ENCODE measurements at regions not wholly inside any gene's neighbourhood (a gene's known extent, or its start where the extent isn't known, plus 50 kb on each side); places are given as distances from the start of the nearest gene placed in this dataset.
"Not testable (repeated sequence)": the region's sequence is repeated elsewhere in the genome, so short reads cannot be mapped to it uniquely, and the experiment has no call there.

DNA sequence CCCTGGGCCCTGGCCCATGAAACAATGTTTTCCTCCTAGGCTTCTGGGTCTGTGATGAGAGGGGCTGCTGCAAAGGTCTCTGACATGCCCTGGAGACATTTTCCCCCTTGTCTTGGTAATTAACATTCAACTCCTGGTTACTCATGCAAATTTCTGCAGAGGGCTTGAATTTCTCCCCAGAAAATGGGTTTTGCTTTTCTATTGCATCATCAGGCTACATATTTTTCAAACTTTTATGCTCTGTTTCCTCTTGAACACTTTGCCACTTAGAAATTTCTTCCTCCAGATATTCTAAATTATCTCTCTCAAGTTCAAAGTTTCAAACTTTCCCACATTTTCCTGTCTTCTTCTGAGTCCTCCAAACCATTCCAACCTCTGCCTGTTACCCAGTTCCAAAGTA lies 98.2 kb upstream of the TCF21 start:
- not testable (repeated sequence) for DNase-seq (ENCODE audit: low spot score)

DNA sequence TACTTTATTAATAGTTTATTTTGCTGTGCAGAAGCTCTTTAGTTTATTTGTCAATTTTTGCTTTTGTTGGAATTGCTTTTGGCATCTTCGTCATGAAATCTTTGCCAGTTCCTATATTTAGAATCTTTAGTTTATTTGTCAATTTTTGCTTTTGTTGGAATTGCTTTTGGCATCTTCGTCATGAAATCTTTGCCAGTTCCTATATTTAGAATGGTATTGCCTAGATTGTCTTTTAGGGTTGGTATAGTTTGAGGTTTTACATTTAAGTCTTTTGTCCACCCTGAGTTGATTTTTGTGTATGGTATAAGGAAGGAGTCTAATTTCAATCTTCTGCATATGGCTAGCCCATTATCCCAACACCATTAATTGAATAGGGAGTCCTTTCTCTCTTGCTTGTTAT lies 93.9 kb upstream of the TCF21 start:
- not testable (repeated sequence) for DNase-seq (ENCODE audit: low spot score)

DNA sequence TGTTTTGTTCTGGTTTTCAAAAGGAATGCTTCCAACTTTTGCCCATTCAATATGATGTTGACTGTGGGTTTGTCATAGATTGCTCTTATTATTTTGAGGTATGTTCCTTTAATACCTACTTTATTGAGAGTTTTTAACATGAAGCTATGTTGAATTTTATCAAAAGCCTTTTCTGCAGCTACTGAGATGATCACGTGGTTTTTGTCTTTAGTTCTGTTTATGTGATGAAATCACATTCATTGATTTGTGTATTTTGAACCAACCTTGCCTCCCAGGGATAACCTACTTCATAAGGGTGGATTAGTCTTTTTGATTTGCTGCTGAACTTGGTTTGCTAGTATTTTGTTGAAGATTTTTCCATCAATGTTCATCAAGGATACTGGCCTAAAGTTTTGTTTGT lies 92.7 kb upstream of the TCF21 start:
- no peak for DNase-seq (ENCODE audit: low spot score)

DNA sequence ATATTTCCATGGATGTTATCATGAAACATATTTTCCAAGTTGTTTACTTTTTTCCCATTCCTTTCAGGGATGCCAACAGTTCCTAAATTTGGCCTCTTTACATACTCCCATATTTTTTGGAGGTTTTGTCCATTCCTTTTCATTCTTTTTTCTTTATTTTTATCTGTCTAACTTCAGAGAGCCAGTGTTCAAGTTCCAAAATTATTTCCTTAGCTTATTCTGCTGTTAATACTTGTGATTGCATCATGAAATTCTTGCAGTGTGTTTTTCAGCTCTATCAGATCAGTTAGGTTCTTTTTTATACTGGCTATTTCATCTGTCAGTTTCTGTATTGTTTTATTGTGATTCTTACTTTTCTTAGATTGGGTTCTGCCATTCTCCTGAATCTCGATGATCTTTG lies 89.9 kb upstream of the TCF21 start:
- no peak for DNase-seq (ENCODE audit: low spot score)

DNA sequence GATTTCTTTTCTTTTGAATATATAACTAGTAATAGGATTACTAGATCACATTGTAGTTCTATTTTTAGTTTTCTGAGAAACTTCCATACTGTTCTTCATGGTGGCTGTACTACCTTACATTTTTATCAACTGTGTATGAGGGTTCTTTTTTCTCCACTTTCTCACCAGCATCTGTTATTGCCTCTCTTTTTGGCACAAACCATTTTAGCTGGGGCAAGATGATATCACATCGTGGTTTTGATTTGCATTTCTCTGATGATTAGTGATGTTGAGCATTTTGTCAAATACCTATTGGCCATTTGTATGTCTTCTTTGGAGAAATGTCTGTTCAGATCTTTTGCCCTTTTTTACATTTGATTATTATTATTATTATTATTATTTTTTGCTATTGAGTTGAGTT lies 86.1 kb upstream of the TCF21 start:
- DNase-seq (ENCODE audit: low spot score) = no peak

DNA sequence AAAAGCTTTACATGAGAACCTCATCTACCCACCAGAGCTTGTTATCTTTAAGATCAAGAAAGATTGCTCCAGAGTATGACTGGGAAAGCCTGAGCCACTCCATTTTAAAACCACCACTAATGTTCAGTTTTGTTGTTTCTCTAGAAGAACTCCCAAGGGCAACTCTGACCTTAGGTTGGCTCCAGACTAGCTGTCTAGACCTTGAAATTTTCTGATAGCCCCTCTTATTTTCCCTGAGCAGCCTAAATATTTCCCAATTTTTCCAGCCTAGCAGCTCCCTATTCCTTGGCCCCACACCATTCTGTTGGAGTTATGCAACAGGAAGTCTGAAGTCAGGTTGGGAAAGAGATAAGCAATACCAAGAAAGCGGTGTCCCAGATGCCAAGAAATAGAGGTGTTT lies 84.6 kb upstream of the TCF21 start:
- no peak for DNase-seq (ENCODE audit: low spot score)

DNA sequence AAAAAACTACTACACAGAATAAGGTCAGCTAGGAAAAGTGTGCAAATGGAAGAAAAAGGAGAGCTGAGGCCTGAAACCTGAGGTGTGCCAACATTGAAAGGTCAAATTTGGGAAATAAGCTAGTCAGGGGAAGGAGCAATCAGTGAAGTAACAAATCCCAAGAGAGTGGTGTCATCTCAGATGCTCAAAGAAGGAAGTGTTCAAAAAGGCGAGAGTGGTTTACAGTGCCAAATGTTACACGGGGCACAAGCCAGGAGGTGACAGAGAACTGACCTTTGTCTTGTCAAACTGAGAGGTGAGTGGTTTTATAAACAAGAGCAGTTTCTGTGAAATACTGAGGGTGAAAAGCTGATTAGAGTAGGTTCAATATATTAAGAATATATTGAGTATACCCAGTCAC lies 83.0 kb upstream of the TCF21 start:
- no peak for DNase-seq (ENCODE audit: low spot score)

DNA sequence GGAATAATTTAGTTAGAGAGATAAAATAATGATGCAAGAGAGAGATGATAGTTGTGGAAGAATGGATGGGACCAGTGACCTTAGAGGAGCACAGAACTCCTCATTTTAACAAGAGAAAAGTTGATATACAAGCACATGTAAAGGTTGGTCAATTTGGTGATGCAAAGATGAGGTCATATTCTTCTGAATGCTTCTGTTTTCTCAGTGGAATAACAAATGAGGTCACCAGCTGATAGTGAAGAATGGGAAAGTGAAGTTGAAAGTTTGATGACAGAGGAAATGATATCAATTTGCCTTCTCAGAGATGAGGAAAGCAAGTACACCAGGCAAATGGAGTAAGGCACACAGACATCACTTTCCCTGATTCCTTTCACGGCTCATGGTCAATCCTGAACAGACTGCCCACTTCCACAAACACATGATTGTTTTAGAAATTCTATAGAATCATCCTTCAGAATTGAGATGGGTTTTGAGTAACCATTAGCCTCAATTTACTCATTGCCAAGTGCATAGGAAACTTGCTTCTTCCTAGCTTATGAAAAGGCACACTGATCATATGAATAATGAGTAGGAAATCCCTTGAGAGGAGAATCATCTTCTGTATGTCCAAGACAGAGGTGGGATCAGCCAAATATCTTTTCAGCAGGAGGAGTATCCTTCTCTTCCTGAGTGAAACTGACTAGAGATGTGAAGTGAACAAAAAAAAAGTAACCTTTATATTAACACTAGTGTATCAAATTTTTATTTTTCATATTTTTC lies 82.4 kb upstream of the TCF21 start:
- DNase-seq (ENCODE audit: low spot score) = no peak

DNA sequence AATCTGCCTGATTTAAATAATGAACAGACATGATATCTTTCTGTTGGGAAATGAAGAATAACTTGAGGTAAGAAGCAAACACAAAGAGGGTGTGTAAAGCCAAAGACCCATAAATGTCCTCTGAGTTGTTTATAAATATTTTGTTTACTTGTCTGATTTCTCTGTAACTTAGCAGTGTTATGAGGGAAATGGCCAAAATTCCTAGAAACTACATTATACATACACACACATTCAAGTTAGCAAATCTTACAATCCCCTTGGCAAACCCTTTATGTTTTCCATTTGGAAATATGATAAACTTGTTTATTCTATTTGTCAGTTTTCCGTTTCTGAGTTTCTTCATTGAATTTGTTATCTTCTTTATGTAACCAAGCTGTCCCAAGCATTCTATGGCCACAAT lies 81.4 kb upstream of the TCF21 start:
- DNase-seq (ENCODE audit: low spot score) = no peak

DNA sequence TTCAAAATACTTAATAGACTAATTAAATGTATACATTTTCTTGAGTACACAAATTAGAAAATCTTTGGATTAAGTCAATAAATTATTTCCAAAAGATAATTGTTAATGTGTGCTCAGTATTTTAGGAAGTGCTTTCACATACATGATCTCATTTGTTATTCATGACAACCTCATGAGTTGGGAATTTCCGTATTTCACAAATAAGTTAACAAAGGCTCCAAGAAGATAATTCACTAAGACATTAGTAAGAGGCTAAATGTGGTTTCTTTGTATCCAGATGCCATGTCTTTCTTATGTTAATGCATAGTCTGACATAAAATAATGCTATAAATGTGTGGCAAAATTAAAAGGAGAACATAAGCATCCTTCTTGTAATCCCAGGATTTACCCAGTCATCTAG lies 79.5 kb upstream of the TCF21 start:
- DNase-seq (ENCODE audit: low spot score) = no peak

DNA sequence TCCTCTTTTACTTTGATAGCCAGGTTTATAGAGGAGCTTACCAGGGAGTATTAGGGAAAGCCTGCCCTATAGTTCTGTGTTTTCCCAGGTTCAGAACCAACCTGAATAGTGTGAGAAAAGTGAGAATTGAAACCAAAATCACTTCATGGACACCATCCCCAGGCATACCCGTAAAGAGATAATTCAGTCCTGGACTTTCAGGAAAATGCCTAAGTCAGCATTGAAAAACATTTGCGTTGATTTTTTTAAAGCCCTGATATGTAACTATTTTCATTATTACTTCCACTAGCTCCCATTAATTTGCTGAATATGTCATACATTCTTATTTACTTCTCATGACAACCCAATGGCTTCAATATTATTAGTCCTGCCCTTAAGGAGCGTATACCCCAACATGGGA lies 77.4 kb upstream of the TCF21 start:
- no peak for DNase-seq (ENCODE audit: low spot score)

DNA sequence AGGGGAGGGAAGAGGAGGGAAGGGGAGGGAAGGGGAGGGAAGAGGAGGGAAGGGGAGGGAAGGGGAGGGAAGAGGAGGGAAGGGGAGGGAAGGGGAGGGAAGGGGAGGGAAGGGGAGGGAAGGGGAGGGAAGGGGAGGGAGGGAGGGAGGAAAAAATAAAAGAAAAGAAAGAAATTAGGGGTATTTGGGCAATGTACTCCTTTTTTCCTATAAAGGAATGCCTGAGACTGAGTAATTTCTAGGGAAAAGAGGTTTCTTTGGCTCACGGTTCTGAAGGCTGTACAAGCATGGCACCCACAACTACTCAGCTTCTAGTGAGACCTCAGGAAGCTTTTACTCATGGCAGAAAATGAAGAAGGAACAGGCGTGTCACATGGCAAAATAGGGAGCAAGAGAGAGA lies 76.5 kb upstream of the TCF21 start:
- not testable (repeated sequence) for DNase-seq (ENCODE audit: low spot score)

DNA sequence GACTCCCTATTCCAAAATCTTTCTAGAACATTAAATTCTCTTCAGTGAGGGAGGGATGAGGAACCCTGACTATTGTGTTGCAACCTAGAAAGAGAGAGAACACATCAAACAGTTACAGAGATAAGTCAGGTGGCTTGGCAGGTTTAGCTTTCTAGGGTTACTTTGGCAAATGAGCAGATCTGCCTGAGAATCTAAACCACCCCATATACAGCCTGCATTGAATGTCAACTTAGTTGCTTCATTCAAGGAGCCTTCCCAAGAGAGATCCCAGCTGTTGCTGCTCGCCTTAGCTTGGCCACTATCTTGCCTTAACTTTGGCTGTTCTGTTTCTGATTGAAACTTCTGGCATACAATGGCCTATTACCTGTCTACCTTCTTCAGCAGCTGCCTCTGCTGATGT lies 74.7 kb upstream of the TCF21 start:
- no peak for DNase-seq (ENCODE audit: low spot score)

DNA sequence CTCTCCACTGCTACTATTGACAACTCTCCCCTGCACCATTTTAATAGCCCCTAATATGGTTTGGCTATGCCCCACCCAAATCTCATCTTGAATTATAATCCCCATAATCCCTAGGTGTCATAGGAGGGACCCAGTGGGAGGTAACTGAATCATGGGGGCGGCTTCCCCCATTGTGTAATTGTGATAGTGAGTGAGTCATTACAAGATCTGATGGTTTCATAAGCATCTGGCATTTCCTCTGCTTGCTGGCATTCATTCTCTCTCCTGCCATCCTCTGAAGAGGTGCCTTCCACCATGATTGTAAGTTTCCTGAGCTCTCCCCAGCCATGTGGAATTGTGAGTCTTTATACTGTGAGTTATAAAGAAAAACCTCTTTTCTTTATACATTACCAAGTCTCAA lies 74.1 kb upstream of the TCF21 start:
- no peak for DNase-seq (ENCODE audit: low spot score)

DNA sequence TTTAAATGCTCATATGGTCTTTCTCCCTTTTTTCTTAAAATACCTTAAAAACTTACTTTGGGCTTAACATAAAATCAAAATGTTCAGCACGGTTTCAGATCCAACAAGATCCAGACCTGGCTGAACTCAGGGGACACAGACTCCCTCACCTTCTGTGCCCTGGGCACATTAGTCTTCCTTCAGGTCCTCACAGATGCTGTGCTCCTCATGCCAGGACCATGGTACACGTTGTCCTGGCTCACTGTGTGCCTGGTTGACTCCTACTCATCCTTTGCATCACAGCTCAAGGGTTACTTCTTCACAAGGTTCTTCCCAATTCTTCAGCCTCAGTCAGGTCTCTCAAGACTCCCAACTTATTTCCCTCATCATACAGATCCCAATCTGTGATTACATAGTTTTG lies 73.6 kb upstream of the TCF21 start:
- DNase-seq (ENCODE audit: low spot score) = no peak

DNA sequence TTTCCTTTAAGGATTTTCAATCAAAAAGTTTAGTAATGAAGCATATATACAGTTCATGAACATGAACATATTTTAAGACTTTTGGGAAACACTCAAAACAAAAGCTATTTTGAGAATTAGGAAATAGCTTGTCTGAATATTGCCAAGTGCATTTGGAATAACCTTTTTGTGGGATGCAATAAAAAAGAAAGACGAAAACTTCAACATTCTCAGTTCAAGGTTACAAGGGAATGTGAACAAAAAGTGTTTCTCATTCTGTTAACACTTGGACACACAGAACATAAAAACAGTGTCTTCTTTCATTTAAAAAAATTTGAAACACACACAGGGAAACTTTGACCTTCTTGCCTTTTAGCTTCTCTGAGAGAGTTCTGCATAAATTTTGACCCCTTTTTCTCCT lies 72.7 kb upstream of the TCF21 start:
- no peak for DNase-seq (ENCODE audit: low spot score)

DNA sequence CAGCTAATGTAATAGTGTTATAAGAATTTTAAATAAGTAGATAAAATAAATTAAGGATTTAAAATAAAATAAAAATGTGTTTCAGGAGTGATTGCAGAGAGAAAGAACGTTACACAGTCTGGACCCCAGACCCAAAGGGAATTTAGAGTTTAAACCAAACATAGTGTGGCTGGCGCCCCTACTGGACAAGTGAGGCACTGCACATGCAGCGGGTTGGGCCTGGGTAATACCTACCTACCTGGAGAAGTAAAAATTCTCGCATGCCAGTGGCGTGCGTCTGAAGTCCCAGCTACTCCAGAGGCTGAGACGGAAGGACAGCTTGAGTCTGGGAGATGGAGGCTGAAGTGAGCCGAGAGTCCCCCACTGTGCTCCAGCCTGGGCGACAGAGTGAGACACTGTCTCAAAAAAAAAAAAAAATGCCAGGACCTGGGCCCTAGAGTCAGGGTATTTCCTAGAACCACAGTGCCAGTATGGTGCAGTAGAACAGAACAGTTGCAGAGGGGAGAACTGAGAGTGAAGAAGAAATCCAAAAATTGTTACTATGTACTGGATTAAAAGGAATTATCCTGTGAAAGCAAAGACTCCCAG lies 71.4 kb upstream of the TCF21 start:
- DNase-seq (ENCODE audit: low spot score) = no peak

DNA sequence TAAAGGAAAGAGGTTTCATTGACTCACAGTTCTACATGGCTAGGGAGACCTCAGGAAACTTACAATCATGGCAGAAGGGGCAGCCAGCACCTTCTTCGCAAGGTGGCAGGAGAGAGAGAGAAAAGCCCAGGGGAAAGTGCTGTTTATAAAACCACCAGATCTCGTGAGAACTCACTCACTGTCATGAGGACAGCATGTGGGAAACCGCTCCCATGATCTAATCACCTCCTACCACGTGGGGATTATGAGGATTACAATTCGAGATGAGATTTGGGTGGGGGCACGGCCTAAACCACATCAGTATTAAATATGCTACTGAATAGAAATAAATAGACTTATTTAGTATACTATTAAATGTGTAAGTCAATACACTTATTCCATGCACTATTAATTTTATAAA lies 70.6 kb upstream of the TCF21 start:
- no peak for DNase-seq (ENCODE audit: low spot score)

DNA sequence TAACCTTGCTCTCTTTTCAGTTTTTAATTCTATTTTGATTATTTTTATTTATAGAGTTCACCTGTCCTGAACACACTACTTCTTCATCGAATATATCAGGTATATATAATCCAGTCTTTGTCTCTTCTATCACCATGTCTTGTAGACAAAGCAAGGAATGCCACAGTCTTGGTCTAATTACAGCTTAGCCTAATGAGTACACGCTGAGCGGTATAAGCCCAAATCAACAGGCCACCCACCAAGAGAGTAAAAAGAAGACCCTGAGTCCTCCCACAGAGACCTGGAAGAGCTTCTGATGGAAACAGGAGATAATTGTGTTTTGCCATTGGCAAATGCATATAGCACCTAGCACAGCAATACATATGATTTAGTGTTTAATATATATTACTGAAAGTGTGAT lies 68.7 kb upstream of the TCF21 start:
- no peak for DNase-seq (ENCODE audit: low spot score)

DNA sequence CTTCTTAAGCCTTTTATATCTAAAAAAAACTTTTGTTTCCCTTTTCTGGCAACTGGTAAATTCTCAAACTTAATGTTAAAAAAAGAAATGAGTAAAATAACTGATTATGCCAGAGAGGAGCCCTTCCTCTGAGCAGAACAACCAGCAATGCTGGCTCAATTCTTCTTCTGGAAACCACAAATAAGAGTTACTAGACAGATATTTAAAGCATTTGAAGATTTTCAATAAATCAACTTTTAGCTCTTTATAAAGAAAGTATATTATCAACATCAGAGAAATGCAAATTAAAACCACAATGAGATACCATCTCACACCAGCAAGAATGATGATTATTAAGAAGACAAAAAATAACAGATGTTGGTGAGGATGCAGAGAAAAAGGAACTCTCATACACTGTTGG lies 61.1 kb upstream of the TCF21 start:
- no peak for DNase-seq (ENCODE audit: low spot score)

DNA sequence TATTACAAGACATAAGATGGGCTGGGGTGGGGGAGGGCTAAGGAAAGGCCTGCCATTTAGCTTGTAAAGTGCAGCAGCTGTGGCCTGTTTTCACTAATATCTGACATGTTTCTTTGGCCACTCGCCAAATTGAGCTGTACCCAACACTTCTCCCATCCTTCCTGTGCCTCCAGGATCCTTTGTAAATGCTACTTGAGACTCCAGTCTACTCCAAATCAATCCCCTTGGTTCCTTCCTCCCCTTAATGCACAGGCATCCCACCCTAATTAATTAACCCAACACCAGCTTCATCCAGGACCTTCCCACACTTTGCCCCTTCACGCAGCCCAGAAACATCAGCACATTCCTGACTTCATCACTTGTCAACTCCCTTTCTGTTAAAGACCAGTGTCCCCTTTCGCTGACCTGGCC lies 55.0 kb upstream of the TCF21 start:
- DNase-seq (ENCODE audit: low spot score) = no peak

DNA sequence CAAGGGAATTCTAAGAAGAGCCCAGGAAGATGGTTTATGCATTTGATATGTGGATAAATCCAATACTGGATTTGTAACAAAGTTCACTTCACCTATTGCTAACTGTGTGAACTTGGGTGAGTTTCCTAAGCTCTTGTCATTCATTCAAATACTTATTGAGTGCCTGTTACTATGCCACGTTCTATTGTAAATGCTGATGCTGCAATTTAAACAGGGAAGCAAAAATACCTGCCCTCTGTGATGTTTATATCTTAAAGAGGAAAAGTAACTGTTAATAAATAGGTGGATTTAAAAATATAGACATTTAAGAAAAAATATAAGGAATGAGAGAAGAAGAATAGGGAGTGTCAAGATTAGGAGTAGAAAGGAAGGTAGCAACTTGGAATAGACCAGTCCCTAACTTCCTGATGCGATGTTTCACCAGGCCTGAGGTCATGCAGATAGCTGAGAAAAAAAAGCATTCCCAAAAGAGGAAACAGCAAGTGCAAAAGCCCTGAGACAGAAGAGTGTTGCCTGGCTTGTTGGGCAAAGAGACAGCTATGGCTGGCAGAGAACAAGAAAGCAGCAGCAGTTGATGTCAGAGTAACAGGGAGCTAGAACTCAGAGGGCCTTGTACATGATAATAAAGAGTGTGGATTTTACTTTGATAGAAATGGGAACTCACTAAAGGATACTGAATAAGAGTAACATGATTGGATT lies 54.3 kb upstream of the TCF21 start:
- DNase-seq (ENCODE audit: low spot score) = no peak

DNA sequence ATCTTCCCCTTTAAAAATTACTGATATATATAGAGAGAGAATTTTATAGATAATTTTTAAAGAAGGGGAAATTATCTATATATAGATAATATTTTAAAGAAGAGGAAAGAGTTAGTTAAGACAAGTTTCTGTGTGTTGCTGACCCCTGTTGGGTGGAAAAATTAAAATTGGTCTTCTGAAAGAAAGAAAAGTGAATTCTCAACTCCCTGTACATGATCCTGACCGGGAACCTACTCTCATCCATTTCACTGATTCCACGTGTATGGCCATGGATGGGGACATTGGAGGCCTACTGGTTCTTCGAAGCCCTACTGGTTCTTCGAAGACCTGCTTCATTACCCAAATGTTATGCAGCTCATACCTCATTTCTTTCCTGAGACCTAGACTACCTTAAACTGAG lies 53.0 kb upstream of the TCF21 start:
- DNase-seq (ENCODE audit: low spot score) = no peak
